Esophagus squamous epithelium (tissue), 4 donors: ENCODE measurements at regions not wholly inside any gene's neighbourhood (a gene's known extent, or its start where the extent isn't known, plus 50 kb on each side); places are given as distances from the start of the nearest gene placed in this dataset.

ENCODE experiments used
- CTCF ChIP-seq, 6 experiments: fragments of 450-650 bp in 4 of 6; fragments of 200-600 bp in 2 of 6; sonication (generic) in 2 of 6; IDR thresholded peaks; one replicate each; pipeline ENCODE4 v1.5.1; 2016 to 2019; ENCODE audit warnings: antibody characterized with exemption in 6 of 6, mild to moderate bottlenecking in 4 of 6, moderate library complexity in 4 of 6
- POLR2A ChIP-seq, 4 donors: fragments of 450-650 bp; IDR thresholded peaks; one replicate each; pipeline ENCODE4 v1.6.1; 2017; ENCODE audit warnings: antibody characterized with exemption in 4 of 4, mild to moderate bottlenecking in 4 of 4, moderate library complexity in 3 of 4

- TF ChIP-seq CTCF (IDR thresholded peaks at IDR 0.05), result no peak
- no peak for TF ChIP-seq POLR2A (IDR thresholded peaks at IDR 0.05)
Measured at GRCh38 chr2:55099878-55100820, 49.9 kb upstream of the RTN4 start.
